PC-9 (cell line): ENCODE measurements at regions not wholly inside any gene's neighbourhood (a gene's known extent, or its start where the extent isn't known, plus 50 kb on each side); places are given as distances from the start of the nearest gene placed in this dataset.

Experiments
- CTCF ChIP-seq: fragments of 200-600 bp; sonication (generic); conservative IDR thresholded peaks from 2 replicates; pipeline ENCODE4 v1.6.1; 2017; ENCODE audit warnings: mixed run types, antibody characterized with exemption, mild to moderate bottlenecking, moderate library complexity
- EZH2 ChIP-seq: fragments of 200-600 bp; sonication (generic); IDR thresholded peaks from 2 replicates; pipeline ENCODE4 v1.8.0; 2017; ENCODE audit warnings: antibody characterized with exemption, low read depth

DNA sequence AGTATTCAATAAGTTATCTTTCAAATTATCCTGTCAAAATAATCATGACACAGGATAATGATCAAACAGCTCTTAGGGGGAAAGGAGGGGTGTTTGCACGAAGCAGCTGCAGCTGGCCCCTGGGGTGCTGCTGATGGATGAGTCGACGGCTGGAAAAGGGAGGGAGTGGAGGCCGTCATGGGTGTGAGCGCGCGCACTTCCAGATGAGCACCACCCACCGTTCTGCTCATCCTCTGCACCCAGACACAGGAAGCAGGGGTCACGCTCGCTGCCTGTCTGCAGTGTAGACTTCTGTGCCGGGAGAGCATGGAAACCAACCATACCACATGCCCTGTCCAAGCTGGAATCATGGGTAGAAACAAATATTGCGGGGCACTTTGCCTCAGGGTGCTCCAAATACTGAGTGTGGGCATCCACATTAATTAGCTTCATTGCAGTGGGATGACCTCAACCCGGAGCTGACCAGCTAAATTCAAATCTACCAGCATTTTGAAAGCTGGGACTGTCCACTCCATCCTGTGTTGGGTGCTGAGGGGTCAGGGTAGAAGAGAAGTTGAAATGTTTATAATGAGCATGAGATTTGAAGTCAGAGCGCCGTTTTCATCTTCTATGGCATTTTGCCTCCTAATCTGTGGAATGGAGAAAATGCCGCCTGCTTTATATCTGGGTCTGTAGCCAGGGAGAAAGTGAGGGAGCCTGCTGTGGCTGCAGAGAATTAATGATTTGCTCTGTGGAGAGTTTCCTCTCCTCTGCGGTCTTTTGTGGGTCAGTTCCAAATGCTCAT is 802.4 kb downstream of the TBC1D22A start:
- TF ChIP-seq CTCF (no peak), EZH2 (no peak)
